GM10248 (cell line): ENCODE measurements at regions not wholly inside any gene's neighbourhood (a gene's known extent, or its start where the extent isn't known, plus 50 kb on each side); places are given as distances from the start of the nearest gene placed in this dataset.

Experiments
- CTCF ChIA-PET: fragments of 300-600 bp; sonication (Branson Sonifier 250); formaldehyde crosslinking; extraction: SDS; loops from one replicate; lab custom pipeline; 2021; ENCODE audit warnings: antibody characterized with exemption; lab: Yijun Ruan, JAX
- POLR2A ChIA-PET: fragments of 350-650 bp; sonication (Branson Sonifier 250); formaldehyde crosslinking; extraction: SDS; loops from one replicate; lab custom pipeline; 2020; ENCODE audit warnings: antibody characterized with exemption; lab: Yijun Ruan, JAX
- DNase-seq: peaks from one replicate; pipeline ENCODE4 v3.0.0; 2012; ENCODE audit errors: extremely low spot score
- TF ChIP-seq, protein P1 (sequence below): IDR thresholded peaks from 2 replicates; pipeline ENCODE4 v1.5.1; 2012; ENCODE audit warnings: mild to moderate bottlenecking, low read depth; ENCODE audit errors: extremely low read depth, missing control alignments, control extremely low read depth

DNA sequence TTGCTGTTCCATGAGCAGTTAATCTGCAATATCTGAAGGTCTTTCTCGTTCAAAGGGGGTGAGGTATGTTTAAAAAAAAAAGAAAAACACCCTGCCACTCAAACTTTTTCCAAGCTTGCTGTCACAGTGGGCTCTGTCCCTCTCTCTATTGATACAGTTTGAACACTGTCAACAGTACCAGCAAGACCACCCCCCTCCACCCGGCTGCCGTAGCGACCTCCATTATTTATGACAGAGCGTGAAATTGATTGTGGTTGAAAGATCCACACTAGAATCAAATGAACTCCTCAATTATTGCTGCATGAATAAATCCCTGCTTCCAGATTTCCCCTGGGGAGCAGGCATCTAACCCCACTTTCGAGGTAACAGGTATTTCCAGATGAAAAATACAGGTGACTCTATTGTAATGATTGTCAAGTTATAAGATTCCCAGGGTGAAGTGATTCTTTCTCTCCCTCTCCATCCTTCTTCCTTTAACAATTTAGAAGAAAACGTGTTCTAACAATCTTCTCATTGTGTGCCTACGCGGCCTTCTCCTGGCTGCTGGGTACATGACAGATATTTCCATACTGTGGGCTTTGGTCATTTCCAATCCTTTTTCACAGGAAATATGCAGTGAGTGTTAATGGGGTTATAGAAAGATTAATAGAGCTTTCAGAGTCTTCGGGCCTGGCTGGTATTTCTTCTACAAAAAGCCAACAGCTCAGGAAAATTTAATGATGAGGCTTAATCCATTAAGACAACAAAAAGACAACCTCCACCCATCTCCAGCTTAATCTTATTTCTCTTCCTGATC, 135.7 kb upstream of the C16orf82 start:
- ChIA-PET POLR2A (no interaction called here), CTCF (interaction anchor here (1.2 kb wide), 1 partner anchor 9 kb away, joined by 3 read pairs; no protein-coding TSS in a partner anchor)
- TF ChIP-seq, protein P1, sequence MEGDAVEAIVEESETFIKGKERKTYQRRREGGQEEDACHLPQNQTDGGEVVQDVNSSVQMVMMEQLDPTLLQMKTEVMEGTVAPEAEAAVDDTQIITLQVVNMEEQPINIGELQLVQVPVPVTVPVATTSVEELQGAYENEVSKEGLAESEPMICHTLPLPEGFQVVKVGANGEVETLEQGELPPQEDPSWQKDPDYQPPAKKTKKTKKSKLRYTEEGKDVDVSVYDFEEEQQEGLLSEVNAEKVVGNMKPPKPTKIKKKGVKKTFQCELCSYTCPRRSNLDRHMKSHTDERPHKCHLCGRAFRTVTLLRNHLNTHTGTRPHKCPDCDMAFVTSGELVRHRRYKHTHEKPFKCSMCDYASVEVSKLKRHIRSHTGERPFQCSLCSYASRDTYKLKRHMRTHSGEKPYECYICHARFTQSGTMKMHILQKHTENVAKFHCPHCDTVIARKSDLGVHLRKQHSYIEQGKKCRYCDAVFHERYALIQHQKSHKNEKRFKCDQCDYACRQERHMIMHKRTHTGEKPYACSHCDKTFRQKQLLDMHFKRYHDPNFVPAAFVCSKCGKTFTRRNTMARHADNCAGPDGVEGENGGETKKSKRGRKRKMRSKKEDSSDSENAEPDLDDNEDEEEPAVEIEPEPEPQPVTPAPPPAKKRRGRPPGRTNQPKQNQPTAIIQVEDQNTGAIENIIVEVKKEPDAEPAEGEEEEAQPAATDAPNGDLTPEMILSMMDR = no peak
- no peak for DNase-seq

DNA sequence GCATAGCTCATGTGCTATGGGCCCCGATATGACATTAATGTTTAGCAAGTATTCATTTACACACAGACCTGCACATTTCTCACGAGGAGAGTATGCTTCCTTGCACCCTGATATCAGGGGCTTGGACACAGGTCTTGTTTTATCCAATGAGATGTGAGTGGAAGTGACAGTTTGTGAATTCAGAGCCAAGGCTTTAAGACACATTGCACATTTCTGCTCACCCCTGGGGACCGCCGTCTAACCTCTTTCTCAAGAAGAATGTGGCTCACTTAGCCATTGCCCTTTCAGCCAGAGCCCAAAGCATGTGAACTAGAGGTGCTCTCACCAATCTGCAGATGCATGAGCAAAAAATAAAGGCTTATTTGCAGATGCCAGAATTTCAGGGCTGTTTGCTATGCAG, 116.1 kb upstream of the C16orf82 start:
- POLR2A ChIA-PET = no interaction called here
- TF ChIP-seq, protein P1 = no peak
- no peak for DNase-seq
- CTCF ChIA-PET = no interaction called here

DNA sequence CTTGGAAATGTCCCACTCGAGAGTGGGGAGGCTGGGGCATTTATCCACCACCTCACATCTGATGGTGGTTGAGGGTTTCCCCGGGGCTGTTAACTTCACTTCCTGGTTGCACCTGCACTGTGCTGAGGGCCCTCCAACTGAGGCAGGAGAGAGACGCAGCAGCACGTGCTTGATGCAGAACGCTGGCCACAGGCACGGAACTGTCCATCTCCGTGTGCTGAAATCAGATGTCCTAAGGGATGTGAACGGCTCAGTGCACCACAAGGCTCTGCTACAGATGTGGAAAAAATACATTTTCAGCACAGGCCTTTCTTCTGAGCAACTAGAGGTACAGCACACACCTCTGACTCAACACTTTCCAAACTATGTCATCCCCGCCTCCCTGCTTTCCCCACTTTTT, 114.8 kb upstream of the C16orf82 start:
- TF ChIP-seq, protein P1 = no peak
- no peak for DNase-seq
- ChIA-PET CTCF (interaction anchor here (0.9 kb wide), 1 partner anchor 23 kb away, joined by 3 read pairs; no protein-coding TSS in a partner anchor), POLR2A (no interaction called here)

DNA sequence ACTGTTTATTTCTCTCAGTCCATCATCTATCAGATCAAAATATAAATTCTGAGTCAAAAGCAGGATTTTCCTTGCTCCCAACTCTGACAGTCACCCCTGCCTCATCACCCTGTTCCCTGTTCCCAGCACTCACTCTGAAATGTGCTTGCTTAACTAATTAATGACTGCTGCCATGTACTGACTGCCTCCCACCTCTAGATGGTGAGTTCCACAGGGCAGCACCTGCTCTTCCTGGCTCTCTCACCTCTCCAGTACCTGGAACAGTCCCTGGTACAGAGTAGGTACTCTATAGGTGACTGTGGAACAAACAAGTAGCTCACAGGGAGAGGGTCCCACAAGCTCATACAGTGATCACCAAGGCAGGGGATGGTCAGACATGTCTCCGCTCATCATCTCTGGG, 114.3 kb upstream of the C16orf82 start:
- TF ChIP-seq, protein P1 = no peak
- ChIA-PET POLR2A (no interaction called here), CTCF (no interaction called here)
- DNase-seq = no peak

DNA sequence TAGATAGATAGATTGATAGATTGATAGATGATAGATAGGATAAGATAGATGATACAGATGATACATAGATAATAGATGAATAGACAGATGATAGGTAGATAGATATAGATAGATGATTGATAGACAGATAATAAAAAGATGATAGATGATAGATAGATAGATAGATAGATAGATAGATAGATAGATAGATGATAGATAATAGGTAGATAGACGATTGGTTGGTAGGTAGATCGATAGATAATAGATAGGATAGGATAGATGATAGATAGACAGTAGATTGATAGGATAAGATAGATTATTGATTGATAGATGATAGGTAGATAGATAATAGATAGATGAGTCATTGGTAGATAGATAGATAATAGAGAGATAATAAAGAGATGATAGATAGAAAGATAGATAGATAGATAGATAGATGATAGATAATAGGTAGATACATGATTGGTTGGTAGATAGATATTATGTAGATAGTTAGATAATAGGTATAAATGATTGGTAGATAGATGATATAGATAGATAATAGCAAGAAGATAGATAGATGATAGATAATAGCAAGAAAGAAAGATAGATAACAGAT, 109.4 kb upstream of the C16orf82 start:
- TF ChIP-seq, protein P1 = no peak
- ChIA-PET POLR2A (no interaction called here), CTCF (no interaction called here)
- DNase-seq = no peak

DNA sequence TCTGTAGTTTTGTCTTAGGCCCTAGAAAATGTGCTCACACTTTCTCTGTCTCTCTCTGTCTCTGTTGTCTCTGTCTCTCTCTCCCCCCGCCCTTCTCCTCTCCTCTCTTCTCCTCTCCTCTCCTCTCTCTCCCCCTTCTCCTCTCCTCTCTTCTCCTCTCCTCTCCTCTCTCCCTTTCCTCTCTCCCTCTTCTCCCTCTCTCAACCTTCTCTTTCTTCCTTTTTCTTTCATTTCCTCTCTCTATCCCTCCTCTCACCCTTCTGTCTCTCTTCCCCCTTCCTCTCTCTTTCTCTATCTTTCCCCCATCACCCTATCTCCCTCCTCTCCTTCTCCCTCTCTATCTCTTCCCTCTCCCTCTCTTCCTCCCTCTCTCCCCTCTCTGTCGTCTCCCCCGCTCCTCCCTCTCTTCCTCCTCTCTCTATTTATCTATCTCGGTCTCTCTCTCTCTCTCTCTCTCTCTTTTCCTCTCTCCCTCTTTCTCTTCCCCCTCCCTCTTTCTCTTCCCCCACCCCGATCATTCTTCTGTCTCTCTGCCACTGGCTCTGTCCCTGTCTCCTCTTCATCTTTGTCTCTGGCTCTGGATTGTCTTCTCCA, 107.2 kb upstream of the C16orf82 start:
- TF ChIP-seq, protein P1 = no peak
- CTCF ChIA-PET = no interaction called here
- POLR2A ChIA-PET = no interaction called here
- DNase-seq = no peak
